Smooth muscle cell of the brain vasculature (primary cell): ENCODE measurements at regions not wholly inside any gene's neighbourhood (a gene's known extent, or its start where the extent isn't known, plus 50 kb on each side); places are given as distances from the start of the nearest gene placed in this dataset.

Experiments
- DNase-seq: peaks from one replicate; pipeline ENCODE4 v3.0.0-alpha.2; 2012; ENCODE audit warnings: low read depth, low spot score

DNA sequence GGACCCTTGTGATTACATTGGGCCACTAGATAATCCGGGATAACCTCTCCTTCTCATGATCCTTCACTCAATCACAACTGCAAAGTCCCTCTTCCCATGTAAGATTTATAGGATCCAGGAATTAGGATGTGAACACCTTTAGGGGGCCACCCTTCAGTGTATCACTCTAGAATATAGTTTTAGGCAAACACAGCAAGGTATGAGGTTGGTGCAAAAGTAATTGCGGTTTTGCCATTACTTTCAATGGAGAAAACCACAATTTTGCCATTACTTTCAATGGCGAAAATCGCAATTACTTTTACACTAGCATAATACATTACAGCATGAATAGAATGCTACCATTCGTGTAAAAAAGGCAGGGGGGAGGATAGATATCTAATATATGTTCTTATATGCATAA is 104.0 kb downstream of the BAMBI start:
- DNase-seq = no peak

DNA sequence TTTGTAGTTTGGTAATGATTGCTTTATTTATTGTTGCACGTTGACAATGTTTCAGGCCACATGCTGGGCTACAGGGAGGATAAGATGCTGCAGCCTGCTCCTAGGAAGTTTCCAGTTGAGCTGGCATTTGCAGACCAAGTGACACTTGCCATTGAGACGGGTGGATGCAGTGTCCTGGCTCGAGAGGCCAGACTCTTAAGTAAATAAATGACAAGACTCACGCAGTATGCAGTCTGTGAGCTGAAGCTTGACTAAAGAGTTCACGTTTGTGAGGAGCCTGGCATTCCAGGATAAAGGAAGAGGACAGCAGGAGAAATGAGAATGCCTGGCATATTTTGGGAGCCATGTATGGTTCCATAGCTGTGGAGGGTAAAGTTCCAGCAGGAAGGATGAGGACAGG is 105.8 kb downstream of the BAMBI start:
- no peak for DNase-seq

DNA sequence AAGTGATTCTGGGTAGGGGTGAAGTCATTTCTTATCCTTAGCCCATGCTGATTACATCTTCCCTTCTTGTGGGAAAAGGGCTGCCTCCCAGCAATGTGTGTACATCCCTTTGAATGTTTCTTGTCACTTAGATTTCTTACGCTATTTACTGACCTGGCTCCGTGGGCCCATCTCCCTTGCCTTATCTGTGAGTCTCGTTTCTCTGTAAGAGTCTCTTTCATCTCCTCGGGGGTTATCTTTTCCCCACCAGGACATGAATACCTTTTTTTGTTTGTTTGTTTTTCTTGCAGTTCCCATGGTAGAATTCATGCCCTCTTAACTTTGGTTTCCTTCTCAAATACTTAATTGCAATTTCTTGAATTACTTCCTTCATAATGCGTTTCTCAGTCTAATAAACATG is 107.7 kb downstream of the BAMBI start:
- DNase-seq = no peak

DNA sequence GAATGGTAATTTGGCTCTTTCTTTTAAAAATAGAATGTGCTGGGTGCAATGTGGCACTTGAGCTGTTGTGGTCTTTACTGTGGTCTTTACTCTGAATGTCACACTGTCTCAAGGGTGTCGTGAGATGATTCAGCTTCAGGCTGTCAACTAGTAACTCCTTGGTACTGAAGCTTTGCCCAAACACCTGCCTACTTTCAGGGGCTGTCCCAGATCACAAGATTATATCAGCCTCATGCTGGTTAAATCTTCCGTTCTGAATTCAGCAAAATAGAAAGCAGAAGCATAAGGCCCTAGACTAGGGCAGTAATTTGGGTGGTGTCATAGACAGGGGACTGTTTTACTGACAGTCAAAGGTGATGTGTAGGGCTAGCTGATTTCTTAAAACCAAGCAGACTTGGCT is 110.9 kb downstream of the BAMBI start:
- DNase-seq = no peak

DNA sequence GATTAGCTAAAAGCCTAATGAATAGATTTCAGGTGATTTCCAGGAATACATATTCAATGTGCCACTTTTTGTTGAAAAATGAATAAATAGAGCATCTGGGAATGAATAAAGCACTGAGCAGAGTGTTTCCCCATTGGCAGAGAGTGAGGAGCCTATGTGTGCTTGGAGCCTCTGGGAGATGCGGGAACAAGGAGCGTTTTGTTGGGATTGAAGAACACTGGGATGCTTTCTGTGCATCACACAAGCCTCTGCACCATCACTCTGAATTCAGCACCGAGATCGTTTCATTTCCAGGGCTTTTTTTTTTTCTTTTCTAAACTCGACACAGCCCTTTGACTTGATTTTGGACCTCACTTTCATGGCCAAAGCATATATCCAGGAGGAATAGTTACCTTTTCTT is 111.4 kb downstream of the BAMBI start:
- DNase-seq = no peak

DNA sequence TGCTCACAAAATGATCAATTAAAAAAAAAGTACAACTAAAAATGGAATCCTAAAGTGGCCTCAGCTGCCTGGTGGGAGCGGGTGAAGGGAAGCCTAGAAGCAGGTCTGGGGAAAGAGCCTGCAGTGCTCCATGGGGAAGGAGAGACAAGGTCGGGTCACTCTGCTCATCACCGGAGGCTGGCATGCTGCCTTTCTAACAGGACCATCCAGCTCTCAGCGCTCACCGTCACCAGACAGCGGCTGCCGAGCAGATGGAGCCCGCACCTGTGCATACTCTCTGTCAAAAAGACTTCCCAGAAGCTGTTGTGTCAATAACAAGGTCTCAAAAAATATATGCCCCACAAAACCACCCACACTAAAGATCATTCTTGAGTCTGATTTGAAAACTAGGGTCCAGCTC is 112.8 kb downstream of the BAMBI start:
- DNase-seq = no peak

DNA sequence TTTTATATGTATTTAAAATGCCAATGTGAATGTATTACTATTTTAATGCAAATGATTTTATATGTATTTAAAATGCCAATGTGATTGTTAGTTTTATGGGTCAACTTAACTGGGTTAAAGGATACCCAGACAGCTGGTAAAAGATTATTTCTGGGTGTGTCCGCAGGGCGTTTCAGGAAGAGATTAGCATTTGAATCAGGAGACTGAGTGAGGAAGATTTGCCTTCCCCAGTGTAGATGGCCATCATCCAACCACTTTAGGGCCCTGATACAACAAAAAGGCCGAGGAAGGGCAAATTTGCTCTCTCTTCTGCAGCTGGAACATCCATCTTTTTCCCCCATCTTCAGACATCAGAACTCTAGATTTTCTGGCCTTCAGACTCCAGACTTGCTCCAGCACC is 116.2 kb downstream of the BAMBI start:
- no peak for DNase-seq

DNA sequence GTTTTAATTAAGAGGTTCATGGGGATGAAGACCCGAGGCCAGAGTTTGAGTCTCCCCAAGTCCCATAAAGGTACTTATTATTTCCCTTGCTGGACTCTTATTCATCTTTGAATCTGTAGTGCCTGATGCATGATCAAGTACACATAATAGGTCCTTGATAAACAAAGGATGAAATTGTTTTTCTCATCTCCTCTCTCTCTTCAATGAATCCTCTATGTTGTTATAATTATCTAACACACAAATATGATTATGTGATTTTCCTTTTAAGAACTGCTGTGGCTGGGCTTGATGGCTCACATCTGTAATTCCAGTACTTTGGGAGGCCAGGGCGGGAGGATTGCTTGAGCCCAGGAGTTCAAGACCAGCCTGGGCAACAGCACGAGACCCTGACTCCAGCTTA is 117.7 kb downstream of the BAMBI start:
- no peak for DNase-seq

DNA sequence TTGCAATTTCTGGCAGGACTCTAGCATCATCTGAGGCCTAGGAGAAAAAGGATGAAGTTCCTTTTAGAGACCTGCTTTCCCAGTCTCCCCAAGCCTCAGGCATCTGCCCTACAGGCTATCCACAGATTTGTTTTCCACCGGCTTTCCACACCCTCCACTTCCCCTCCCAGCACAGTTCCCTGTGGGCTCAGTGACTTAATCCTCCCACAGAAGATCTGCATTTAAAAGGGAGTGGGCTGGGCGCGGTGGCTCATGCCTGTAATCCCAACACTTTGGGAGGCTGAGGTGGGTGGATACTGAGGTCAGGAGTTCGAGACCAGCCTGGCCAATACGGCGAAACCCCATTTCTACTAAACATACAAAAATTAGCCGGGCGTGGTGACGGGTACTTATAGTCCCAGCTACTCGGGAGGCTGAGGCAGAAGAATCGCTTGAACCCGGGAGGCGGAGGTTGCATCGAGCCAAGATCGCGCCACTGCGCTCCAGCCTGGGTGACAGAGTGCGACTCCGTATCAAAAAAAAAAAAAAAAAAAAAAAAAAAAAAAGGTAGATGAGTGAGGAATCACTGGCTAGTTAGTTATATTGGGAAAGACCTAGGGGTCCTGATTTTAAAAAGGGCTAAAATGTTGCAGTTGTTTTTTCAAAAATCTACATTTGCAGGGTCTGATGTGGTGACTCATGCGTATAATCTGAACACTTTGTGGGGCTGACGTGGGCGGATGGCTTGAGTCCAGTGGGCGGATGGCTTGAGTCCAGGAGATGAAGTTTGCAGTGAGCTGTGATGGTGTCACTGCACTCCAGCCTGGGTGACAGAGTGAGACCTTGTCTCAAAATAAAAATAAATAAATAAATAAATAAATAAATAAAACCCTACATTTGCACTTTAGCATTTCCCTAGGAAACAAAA is 119.5 kb downstream of the BAMBI start:
- no peak for DNase-seq

DNA sequence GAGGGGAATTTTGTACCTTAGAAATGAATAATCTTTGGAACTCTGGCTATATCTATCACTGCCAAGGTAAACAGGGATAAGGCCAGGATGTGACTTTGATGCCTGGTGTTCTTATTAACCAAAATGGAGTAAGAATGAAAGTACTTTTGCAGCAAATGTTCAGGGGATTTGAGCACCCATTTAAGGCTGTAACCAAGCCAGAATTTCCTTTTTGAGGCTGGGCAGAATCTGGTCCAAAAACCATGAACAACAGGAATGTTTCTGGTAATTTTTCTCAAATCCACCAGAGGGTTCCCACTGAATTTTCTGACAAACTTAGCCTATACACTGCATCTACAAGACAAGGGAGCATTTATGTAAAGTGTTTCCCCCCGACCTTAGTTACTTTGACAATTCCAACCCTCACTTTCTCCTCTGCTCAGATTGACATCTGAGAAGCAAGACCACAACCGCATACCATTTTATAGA is 120.6 kb downstream of the BAMBI start:
- DNase-seq = no peak

DNA sequence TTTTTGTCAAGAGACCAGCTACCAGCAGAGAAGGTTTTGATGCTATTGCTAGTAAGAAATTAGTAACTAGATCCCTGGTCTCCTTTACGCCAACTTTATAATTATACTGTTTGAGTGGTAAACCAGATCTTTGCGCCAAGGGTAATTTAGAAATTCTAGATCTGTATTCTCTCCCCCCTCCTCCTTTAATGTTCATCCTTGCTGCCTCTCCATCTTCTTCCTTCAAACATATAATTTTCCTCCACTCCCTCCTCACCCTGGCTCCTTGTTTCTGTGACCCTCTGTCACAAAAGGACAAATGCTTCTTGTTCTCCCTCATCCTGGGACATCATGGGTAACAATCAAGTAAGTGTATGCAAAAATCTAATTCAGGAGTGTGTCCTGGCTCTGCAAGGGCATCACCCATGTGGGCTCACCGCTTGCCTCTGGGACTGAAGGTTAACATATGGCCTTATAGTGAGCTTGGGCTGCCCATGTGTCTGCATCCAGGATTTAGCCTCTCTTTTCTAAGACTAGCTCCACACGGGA is 121.2 kb downstream of the BAMBI start:
- DNase-seq = no peak

DNA sequence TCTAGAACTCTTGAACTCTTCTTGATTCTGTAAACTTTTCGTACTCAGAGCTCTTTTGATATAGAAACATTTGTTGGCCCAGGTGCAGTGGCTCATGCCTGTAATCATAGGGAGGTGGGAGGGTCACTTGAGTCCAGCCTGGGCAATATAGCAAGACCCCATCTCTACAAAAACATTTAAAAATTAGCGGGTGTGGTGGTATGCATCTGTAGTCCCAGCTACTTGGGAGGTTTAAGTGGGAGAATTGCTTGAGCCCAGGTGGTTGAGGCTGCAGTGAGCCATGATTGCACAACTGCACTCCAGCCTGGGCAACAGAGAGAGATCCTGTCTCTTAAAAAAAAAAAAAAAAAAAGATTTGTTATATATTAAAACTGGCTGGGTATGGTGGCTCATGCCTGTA is 121.6 kb downstream of the BAMBI start:
- no peak for DNase-seq

DNA sequence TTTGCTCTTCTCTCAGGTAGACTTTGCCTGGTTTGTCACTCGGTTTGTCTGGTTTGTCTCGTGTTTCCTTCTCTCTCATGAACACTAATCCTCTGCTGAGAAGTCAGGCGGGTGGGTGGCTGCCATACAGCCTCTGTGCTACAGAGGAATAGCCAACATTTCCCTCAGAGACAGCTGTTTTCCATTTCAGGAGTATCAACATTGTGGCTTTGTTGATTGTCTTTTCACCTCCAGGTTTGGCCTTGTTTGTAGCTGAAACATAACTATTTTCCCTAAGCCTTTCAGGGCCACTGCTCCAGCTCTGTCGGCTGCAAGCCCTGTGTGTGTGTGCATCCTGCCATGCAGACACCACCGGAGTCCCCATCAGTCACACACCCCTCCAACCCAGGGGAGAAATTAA is 122.8 kb downstream of the BAMBI start:
- DNase-seq = no peak

DNA sequence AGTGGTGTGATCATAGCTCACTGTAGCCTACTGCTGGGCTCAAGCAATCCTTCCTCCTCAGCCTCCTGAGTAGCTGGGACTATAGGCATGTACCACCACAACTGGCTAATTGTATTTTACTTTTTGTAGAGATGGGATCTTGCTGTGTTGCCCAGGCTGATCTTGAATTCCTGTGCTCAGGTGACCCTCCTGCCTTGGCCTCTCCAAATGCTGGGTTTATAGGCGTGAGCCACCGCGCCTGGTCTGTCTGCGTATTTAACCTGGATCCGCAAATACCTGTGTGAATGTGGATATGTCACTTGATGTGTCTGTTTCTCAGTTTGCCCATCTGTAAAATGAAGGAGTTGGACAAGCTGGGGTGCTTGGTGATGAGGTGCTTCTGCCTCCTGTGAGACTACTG is 123.9 kb downstream of the BAMBI start:
- DNase-seq = no peak

DNA sequence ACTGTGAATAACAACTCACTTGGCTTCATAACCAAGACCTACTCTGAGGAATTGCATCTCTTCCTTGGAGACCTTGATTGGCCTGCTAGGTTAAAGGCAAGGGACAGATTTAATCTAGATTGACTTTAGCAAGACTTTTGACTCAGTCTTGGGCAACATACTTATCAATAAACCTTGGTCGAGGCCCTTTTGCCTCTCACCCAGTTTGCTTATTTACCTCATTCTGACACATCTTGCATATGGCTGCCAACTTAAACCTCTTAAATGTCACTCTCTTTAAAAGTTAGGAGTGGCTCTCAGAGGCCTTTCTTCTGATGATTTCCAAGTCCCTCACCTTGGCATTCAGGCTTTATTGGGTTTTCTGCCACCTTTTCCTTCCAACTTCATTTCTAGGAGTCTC is 124.5 kb downstream of the BAMBI start:
- DNase-seq = no peak

DNA sequence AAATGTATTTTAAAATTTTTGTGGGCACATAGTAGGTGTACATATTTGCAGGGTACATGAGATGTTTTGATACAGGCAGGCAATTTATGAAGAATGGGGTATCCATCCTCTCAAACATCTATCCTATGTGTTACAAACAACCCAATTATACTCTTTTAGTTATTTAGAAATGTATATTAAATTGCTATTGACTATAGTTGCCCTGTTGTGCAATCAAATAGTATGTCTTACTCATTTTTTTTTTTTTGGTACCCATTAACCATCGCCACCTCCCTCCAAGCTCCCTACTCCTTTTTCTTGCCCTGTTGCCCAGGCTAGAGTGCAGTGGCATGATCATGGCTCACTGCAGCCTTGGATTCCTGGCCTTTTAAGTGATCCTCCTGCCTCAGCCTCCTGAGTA is 128.1 kb downstream of the BAMBI start:
- DNase-seq = no peak

DNA sequence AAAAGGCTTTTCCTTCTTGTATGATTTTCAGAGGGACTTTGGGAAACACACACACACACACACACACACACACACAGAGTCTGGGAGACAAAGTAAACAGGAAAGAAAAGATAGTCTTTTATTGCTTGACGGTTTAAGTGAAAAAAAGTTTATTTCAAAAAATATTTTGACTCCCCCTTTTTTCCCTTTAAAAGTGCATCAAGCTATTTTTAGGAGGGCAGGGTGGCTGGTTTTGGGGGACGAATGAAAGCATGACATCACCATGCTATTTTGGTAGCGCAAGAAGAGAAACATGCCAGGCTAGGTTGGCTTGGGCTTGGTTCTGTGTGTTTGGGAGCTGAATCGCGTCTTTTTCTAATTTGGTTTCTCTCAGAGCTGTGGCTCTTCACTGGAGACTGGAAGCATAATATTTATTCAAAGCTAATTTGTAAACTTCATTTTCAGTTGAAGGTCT is 129.2 kb downstream of the BAMBI start:
- DNase-seq = no peak

DNA sequence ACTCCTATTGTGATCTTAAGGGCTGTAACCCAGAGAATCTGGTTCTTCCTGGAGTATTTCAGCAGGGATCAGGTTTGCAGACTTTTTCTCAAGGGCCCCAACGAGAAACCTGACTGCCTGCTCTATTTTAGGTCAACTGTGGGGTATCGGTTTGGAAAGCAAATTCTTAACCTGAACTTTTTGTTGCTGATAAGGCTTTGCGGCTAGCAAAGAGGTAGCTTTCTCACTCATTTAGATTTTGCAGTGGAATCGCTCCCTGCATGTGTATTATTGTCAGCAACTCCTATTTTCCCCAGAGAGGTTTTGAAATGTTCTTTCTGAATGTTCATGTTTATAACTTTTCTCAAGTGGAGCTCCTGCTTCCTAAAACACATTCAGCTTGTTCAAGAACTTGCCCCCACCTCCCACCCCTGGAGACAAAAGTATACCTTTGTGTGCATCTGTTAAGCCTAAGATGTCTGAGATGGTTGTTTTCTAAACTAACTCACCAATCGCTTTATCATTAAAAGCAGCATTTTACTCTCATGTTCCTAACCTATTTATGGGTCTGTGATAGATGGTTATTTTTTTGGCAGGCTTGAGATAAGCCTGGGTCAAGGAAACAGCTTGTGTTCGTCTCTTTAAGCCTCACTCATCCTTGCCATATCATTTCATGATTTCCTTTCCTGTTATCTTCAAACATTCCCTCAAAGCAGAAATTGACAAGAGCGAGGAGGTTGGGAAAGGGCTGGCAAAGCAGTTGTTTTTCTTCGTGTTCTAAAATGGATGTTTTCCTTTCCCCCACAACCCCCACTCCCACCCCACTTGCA is 129.8 kb downstream of the BAMBI start:
- no peak for DNase-seq

DNA sequence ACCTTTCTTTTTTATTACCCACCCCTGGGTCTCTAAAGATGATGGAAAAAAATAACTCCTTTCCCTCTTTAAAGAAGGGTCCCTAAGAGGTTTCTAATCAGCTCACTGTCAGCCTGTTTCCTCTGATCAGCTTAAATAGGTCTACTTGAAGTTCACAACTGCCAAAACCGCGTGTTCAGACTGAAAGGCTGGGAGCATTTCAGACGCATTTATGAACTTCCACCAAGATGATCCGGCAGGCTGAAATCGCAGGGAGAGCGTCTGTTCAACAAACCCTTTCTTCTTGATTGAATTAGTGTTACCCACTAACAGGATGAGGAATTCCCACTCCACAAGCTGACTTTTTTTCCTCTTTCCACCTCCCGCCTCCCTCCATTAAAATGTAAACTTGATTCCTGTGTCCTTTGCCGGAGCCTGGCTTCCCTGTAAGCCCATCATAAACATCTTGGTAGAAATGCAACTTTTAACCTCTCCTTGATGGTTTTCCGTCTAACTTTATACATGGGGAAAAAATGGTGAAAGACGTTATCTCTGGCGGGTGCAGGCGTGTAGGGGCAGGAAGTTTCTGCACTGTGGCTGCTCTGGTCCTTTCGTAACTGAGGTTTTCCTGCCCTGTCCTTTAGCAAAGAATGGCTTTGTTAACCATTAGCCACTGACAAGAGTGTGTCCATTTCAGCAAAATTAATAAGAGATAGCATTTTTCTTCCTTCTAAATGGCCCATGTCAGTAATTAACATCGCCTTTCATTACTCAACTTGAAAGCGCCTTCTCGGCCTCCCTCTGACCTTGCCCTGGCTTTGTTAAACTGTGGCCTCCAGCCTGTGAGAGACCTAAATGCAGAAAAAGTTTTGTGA is 130.7 kb downstream of the BAMBI start:
- DNase-seq = no peak

DNA sequence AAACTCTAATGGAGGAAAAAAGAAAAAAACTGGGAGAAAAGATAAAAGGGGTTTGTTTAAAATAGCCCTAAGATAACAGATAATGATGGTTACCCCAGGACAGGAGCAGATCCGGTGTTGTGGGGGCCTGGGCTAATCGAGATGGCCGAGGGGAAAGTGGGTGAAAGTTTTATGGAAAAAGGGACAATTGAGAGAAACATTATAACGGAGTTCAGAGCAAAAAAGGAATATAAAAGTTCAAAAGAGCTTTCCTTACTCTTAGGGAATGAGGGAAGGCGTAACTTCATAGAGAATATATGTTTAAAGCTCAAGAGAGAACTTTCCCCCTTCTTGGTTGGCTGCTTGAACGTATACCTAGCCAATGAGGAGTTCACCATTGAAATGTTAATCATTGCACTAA is 131.4 kb downstream of the BAMBI start:
- DNase-seq = no peak

DNA sequence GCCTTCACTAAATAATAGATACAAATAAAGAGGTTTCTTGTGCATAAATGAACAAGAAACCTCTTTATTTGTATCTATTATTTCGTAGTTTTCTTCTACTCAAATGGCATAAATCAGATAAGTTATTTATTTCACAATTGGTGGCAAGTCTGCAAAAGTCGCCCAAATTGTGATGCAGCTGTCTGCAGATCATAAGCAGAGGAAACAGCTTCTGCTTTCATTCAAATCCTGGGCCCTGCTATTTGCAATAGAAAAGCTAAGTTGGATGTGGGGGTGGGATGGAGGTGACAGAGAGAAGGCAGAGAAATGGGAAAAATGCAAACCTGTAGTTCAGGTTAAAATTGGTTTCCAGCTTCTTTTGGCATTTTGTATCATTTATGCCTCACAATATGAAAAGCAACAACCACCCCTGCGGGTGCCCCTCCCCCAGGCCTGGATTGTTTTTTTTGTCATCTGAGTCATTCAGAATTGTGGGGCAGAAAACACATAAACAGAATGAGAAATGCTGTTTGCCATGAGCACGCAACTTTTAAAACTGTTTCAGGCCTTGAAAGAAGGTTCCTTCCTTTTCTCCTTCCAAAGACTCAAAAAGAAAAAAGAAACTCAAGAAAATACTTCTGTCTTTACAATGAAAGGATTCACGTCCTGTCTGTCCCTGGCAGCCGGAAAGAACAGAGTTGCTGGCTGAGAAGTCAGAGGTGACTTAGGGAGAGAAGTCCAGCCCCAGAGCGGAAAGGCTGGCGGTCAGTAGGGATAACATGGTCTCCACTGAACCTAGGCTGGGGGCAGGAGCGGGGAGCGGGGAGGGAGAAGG is 132.9 kb downstream of the BAMBI start:
- DNase-seq = no peak
